GM21717 (cell line): ENCODE measurements at regions not wholly inside any gene's neighbourhood (a gene's known extent, or its start where the extent isn't known, plus 50 kb on each side); places are given as distances from the start of the nearest gene placed in this dataset.

ENCODE experiments used
- ATAC-seq: cut with Tn5 transposase; IDR thresholded peaks from one replicate; pipeline ENCODE4 v1.9.1; 2021; ENCODE audit warnings: mild to moderate bottlenecking, moderate library complexity; ENCODE audit not compliant: unreplicated experiment

GRCh38 chr18:76554547-76555222 is 59.6 kb upstream of the ZNF516 start:
- ATAC-seq, result no peak

DNA sequence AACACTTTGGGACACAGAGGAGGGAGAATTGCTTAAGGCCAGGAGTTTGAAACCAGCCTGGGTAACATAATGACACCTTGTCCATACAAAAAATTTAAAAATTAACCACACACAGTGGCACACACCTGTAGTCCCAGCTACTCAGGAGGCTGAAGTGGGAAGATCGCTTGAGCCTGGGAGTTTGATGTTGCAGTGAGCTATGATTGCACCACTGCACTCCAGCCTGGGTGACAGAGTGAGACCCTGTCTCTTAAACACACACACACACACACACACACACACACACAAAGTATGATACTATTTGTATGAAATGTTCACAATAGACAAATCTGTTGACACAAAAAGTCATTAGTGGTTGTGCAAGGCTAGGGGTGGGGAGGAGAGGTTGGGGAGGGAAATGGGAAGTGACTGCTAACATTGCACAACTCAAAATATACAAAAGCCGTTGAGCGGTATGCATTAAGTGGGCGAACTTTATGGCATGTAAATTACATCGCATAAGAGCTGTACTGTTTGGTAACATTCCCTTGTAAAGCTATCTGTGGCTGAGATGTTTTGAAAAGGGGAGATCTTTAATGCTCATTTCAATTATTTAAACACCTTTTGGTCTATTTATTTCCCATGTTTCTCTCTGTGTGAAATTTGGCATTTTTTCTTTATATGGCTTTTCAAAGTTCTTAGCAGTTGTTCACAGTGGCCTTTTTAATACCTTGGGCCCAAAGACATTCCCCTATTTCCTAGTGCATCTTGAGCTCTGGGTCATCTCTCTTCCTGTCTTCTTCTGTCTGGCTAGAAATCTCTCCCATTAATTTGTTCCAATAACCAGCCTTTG is 58.9 kb upstream of the ZNF516 start:
- no peak for ATAC-seq

DNA sequence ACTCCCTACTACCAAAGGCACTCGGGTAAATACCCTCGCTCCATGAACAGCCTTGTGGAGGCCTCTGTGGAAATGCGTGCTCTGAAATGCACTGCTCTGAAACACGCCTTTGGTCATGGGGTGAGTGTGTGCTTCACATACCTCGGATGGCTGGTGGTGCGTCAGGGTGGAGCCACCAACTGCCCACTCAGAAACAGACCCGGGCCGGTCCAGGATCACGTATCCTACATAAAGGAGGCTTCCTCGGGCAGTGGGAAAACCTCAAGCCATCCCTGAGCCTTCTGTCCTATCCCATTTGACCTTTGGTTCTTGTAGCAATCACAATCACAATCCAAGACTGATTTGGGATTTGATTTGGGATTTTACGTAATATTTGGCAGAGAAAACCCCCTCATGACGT is 53.5 kb upstream of the ZNF516 start:
- ATAC-seq, result no peak

- no peak for ATAC-seq
These were observed 52.3 kb upstream of the ZNF516 start for GRCh38 chr18:76547296-76547695.

DNA sequence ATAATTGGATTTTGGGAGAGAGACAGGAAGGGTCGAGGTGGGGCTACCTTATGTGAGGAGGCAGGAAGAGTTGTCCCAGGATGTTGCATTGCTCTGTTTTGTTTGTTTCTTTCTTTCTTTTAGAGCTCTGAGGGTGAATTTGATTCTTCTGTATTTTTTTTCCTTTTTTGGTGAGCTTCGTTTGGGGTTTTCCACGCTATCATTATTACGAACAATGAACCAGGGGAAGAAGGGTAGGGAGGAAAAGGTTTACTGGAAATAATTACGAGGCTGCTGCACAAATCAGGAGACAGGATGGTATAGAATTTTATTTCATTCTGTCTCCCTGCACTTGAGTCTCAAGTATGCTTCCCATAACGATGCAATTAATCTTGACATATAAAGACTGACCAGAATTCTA is 51.4 kb upstream of the ZNF516 start:
- ATAC-seq, result no peak

GRCh38 chr18:76546088-76546435 is 51.0 kb upstream of the ZNF516 start:
- ATAC-seq, result no peak

DNA sequence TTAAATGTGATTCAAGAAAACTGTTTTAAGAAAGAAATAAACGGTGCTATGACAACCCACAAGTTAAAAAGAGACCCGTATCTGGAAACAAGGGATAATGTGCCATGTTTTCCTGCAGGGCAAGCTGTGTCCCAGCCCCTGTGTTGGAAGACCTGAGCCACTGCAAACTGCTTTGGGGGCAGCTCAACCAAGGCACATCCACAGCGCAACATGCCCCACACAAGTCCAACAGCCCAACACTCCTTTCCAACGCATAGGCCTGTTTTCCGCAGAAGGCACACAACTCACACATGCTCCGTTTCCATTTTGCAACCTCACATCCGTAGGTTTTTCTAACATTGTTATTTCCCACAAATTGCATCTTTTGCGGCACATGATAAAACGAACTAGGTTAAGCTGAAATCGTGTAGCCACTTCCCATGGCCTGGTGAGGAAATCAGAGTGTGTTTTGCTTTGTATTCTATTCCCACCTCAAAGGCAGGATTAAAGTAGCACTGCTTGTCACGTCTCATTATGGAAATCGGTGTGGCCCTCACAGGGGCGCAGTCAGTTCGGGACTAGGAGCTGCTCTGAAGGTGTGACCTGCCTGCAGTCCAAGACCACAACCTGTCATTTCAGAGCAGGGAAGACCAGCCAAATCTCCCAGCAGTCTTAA is 50.5 kb upstream of the ZNF516 start:
- ATAC-seq, result no peak

DNA sequence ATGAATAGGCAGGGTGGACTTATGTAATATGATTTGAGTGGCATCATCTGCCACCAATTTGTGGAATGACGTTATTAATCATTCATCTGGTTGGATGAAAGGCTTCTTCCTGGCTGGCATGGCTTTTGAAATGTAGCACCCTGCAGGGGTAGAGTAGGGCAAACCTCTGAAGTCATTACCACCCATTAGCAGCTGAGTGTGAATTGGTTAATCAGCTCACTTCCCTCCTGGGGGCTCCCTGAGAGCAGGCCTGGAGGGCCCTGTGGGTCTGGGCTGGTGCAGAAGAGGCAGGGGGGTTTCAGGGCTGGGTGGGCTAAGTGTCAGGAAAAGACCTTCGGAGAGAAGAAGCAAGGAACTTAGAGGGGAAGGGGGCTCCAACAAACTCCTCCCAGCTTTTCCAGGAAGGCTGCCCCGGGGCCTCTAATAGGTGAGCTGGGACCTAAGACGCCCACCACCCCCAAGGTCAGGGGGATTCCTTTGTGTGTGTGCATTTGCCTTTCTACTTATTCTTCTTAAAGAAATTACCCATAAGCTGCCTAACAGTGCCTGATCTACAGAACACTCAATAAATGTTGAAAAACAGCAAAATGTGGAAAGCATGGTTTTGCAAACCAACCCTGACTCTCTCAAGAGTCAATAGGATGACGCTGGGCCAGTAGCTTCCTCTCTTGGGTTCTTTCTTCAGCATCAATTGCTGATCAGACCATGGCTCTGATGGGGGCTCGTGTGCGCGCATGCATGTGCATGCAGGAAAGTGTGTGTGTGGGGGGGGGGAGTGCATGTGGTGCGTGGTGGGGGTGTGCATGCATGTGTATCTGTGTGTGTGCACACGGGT is 49.7 kb upstream of the ZNF516 start:
- ATAC-seq, result no peak
